CMK (cell line): ENCODE measurements at regions not wholly inside any gene's neighbourhood (a gene's known extent, or its start where the extent isn't known, plus 50 kb on each side); places are given as distances from the start of the nearest gene placed in this dataset.

Experiments
- DNase-seq: peaks from one replicate; pipeline ENCODE4 v3.0.0-alpha.2; 2010; ENCODE audit warnings: low read depth

DNA sequence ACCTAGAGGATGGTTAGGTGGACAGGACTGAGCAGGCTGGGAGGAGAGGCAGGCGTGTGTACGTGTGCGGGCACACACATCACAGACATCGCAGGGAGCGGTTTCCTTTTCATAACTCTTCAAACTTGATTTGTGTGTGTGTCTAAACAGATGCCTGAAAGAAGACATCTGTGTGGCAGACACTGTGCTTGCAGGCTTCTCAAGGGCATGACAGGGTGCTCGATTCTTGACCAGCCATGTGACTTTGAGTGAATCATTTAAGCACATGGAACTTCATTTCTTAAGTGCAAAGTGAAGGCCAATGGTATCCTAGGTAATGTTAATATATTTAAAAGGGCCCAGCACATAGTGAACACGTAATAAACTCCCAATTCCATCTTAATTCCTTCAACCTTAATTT, 186.5 kb downstream of the SCP2D1 start:
- DNase-seq, result no peak

DNA sequence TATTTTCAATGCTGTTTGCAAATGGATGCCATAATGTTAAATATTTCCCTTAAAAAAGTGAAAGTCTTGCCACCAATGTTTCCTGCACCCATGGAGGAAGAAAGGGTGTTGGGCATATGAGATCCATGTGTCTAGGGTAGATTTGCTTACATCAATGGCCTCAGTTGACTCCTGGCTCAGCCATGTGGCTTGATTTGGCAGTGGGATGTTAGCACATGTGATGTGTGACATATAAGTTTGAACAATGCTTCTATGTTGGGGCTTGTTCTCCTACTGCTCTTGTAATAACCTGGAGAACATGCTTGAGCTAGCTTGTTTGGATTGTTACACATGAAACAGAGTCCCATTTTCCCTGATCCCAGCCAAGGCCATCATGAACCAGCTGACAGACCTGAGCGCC, 187.6 kb downstream of the SCP2D1 start:
- no peak for DNase-seq

DNA sequence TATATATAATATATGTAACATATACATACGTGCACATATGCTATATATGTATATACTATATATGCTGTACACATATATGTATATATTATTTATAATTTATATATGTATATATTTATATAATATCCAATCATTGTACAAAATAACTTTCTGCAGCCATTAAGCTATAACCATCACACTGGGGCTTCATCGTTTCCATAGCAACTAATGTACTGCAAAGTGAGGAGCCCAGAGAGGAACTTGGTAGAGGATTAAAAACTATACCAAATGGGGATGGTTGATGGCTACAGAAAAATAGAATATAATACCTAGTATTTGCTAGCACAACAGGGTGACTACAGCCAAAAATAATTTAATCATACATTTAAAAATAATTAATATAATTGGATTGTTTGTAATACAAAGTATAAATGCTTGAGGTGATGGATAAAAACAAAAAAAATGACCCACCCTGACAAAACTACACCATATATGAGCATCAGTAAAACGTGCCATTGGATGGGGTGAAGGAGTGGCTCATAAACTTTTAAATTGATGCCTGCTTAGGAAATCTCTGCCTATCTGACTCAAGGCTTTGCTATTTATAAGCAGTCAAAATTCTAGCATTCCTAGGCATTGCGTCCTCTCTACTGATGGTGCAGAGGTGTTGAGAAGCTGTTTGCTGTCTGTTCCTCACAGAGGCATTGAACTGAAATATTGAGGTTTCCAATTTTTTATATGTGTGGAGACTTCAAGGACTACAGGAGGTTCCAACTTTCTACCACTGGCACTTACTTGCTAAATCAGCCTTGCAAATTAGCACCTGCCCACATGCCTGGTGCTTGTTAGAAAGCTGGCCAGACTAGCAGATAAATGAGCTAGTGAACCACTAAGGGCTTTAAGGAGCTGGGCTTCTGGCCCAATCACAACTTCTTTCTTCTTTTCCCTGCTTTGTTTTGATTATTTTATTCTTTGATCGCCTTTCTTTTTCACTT, 190.1 kb downstream of the SCP2D1 start:
- no peak for DNase-seq

DNA sequence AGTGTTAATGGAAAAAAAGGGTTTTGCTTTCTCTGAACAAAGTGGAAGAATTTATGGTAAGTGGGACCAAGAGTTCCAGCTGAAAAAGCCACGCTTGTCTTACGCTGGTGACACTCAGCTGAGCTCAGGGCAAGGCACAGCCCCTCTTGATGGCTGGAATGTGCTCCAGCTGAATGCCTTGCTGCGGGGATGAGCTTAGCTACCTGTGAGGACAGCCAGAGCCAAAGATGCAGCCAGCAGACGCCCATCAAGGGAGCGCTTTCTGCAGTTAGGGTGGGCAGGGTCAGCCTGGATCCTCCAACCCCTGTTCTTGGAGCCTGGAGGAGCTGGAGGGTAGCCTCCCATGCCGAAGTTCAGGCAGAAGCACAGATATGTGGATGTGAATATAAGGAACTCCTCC, 191.4 kb downstream of the SCP2D1 start:
- no peak for DNase-seq

DNA sequence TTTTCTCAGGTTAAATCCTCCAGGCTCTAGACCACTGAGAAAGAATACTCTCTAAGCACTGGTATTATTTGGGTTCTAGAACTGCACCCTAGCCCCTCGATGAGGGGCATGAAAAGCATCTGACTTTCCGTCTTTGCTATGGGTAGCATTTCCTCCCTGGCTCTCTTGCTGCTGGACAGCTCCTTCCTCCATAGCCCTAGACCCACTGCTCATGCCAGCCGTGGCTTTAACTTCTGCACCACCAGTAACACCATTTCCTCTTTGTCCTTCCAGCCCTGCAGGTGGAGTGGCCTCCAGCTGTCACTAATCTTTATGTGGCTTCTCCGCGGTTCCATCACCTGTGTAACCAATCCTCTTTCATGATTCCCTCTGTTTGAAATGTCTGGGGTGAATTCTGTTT, 194.9 kb downstream of the SCP2D1 start:
- DNase-seq, result no peak

DNA sequence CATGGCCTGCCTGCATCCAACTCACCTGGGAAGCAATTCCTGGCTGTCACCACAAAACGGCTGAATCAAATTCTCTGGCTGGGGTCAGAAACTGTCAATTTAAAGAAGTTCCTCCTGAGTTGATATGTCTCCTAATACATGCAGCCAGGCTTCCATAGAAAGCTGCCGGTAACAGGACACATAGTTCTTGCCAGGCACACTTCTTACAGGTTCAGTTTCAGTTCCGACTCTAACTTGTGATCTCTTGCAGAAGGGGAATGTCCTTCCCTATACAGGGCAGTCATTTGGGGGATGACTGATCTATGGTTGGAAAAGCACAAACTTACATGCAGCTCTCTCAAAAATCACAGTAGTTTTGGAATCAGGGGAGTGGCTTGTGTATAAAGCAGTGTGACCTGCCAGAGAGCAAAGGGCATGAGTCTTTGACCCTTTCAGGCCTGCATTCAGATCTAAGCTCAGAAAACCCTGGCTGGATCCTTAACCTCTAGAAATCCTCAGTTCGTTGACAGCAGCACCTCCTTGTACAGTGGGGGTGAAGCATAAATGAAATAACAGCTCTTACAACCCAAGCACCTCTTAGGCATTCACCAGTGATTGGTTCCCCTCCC, 195.6 kb downstream of the SCP2D1 start:
- no peak for DNase-seq

DNA sequence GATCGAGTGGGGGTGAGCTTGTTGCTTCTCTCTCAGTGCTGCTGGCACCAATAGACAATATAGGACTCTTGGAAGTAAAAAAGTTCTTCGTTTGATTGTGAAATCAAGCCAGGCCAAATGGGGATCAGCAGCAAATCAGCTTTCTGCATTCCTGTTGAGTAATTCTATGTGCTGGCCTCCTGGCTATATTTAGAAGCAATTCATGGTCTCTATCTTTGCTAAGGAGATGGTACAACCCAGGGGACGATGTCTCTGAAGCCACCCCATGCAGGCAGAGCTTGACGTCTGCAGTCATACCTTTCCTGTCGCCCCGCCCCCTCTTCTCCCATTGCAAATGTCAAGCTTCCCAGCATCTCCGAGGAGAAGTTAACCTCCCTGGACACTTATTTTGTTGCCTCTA, 199.1 kb downstream of the SCP2D1 start:
- DNase-seq, result no peak

DNA sequence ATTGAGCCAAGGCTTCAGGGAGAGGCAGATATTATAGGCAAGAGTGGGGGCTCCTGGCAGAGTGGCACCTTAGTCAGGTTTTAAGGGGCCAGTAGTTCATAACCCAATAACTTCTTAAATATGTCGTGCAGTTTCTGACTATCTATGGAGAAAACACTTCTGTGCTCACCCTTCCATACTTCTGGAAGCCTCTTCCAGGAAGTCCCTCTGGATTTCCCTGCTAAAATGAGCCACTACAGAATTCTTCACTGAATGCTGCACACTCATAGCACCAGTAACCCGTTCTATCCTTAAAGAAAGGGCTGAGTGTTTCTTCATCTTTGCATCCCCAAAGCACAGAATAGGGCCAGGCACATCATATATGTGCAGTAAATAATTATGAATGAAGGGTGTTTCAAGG, 198.5 kb upstream of the SLC24A3 start:
- no peak for DNase-seq

DNA sequence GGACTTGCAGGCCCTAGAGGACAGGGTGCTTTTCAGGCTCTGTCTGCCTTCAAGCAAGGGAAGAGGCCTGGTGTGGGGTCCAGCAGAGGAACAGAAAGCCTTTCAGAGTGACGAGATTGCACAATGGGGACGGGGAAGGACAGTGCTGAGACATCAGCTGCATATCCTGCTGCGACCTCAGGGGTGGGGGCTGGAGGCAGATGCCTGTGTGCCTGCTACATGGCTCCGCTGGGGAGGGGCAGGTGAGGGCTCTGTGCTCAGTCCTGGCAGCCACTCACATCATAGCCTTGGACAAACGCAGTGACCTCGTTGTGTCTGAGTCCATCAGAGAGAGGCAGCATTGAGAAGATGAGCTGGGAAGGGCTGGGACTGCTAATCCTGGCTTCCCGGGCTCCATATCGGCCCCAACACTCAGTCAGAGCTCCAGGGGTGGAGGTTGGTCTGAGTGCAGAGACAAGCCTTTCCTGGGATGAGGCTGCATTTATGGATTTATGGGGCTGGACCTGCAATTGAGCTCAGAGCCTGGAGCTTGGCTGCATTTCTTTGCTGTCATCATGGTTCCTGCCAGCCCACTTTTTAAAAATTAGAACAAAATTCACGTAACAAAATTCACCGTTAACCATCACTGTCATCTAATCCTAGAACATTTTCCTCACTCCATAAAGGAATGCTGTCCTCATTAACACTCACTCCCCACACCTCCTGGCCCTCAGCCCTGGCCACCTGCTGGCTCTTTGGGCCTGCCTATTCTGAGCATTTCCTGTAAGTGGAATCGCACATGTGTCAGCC, 196.9 kb upstream of the SLC24A3 start:
- DNase-seq, result no peak

DNA sequence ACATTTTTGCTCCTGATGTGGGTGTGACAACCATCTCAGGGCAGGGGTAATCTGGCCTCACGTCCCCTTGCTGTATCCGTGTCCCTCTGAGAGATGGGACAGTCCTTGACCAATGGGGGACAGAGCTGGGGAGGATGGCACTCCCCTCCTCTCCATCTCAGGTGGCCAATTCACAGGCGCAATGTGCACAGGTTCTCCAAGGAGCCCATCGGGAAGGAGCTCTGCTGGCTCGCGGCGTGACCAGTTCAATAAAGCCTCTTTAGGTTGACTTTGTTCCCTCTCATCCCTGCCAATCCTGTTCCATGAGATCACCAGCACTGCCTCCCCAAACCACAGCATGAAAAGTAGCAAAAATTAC, 196.3 kb upstream of the SLC24A3 start:
- no peak for DNase-seq

DNA sequence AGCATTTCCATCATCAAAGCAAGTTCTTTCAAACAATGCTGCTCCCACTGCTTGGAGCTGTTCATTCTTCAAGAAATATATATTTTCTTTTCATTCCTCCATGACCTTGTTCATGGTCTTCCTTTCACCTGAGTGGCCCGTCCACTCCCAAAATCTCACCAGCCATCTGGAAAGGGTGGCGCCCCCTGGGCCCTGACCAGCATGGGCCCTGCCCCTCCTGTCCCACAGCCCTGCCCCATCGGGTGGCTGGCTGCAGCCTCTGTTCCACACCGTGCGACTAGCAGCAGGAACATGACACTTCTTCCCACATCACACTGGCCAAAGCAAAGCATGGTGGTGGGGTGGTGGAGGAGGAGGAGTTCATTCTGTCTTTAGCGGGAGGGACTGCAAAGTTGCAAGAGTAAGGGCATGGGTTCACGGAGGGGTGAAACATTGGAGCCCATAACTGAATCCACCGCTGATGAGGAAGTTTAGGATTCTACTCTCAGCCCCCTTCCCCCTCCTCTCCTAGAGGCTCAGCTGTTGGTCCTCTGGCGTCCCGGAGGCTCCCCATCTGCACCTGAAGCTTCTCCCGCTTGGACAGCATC, 195.2 kb upstream of the SLC24A3 start:
- no peak for DNase-seq

DNA sequence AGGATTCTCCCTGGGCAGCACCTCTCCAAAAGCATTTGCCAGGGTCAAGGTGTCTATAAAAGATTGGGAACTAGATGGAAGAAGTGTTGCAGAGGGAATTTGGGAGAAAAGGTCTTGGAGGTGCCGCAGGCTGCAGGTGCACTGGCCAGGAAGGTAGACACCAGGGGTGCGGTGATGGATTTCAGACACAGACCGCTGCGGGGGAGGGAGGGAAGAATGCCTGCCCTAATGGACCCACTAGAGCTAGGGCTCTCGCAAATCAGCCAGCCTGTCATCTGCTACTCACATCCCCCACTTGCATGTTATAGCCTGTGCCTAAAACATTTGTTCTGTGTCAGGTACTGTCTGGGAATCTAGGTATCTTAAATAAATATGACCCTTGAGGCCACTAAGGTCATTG, 193.6 kb upstream of the SLC24A3 start:
- DNase-seq, result no peak

DNA sequence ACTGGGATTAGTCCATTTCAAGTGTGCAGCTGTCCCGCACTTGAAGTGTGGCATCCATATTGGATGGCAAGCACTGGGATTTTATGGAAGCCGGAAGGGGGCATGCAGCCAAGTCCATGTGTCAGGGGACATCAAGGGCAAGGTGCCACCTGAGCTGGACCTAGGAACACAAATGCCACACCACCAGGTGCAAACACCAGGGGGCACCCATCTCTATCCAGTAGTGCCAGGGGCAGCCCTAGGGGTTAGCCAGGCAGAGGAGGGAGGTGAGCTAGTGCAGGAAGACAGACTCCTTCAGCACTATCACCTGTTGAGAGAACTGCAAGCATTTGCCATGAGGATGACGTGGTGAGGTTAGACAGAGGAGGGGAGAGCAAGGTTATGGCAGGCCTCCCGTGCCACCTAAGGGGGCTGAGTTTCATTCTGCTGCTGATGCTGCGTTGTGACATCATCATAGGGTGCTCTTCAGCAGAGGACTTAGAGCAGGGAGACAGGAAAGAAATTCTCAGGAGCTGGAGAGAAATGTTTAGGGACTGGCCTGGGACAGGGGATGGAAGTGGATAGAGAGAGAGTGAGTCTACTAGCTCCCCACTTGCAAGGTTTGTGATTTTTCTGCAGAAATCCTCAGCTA, 192.6 kb upstream of the SLC24A3 start:
- DNase-seq, result no peak

DNA sequence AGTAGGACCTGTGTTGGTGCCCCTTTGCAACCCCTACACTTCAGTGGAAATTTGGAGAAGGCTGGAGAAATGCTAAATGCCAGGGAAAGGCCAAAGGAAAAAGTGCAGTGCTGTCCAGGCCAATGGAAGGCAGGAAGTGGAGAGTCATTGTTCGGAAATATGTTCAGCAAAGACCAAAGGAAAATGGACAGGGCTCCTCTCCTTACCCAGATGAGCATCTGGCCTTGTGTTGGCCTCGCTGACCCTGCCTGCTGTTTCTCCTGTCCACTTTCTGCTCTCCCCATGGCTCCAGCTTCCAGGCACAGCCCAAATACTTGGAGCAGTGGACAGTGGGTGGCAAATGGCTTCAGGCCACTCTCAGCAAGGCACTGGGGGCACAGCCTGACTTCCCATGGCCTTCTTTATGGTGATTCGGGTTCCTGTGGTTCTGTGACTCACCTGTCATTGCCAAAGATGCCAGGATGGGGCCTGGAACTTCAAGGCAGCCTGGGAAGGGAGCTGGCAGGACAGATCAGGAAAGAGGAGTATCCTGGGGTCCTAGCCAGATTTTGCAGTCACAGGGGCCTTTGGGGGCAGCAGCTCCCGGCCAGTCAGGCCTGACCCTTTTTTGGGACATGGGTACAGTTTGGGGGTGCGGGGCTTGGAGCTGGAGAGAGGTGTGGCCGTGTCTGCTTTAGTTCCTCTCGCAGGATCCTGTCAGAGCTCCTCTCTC, 190.9 kb upstream of the SLC24A3 start:
- DNase-seq, result no peak

DNA sequence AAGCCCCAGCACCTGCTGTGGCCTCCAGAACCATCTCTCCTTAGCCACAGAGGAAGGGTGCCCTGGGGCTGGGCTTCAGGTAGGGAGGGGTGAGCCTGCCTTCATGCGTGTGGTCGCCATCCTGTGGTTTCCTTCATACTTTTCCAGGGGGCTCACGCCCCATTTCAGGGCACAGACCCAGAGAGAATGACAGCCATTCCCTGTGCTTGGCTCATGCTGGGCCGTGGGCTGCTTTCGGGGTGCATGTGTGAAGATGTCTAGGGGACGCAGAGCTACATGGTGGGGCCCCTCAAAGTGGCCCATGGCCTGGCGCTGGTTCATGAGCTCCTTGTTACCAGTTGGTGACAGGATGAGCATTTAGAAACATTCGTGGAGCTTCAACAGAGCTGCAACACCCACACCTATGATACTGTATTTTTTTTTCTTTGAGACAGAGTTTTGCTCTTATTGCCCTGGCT, 190.3 kb upstream of the SLC24A3 start:
- DNase-seq, result no peak

DNA sequence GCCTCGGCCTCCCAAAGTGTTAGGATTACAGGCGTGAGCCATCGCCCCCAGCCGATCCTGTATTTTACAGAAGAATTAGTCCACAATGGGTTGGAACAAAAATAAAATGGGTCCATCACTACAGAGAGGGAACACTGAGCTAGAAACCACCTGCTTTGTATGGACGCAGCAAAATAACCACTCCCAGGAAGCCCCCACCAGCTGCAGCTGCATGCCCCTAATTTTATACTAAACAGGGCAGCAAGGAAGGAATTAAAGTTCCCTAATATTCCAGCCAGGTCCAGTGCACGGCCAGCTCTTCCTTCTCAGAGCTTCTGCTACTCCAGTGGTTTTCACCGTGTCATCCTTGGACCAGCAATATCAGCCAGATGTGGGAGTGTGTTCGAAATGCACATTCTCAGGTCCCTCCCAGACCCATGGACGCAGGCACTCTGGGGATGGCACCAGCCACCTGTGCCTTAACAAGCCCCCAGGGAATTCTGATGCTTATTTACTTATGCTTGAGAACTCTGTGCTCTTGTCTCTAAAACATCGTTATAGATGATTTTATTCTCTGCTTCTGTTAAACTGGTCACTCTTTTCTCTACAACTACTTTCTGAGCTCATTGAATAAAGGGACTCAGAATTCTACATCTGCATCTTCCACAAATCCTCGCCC, 189.5 kb upstream of the SLC24A3 start:
- no peak for DNase-seq

DNA sequence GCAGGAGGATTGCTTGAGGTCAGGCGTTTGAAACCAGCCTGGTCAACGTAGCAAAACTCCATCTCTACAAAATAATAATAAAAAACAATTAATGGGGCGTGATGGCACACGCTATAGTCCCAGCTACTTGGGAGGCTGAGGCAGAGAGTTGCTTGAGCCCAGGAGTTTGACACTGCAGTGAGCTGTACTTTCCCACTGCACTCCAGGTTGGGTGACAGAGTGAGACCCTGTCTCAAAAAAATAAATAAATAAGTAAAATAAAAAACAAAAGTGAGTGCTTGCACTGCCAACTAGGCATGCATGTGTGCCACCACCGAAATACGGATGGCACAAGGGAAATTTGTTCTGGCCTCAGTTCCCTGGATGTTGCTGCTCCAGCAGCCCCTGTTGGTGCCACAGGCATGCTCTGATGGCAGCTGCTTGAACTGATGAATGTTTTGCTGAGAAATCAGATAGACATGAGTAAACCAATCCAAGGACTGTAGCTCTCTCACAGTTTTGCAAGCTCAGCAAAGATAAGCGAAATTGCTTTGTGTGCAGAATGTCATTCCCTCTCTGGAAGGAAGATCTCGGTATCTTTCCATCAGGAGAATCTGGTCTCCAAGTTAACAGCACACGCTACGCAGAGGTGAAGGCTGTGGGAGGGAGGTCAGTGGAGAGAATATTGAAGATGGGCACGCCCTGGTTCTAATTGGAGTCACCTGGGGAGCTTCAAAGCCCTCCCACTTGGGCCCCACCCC, 188.0 kb upstream of the SLC24A3 start:
- no peak for DNase-seq

DNA sequence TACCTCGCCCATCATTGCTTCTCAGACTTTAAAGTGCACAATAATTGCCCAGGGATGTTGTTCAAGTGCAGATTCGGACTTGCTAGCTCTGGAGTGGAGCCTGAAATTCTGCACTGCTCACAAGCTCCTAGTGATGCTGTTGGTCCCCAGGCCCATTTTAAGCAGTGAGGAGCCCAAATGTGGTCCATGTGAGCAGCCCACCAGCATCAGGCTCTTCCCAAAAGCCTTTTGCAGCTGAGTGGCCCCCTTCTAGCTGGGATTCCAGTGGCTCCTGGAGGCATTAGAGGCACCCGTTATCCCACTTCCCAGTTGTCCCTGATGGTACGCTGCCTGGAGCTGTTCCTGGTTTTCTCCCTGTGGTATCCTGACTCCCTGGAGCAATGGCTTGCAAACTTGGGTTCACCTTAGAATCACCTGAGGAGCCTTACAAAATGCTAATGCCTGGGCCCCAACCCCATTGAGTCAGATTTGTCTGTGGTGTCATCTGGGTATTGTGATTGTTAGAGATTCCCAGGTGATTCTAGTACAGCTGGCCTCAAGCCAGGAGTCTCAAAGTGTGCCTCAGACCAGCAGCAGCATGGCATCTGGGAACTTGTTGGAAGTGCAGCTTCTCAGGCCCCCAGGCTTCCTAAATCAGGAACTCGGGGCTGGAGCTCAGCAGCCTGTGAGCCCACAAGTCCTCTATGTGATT, 186.9 kb upstream of the SLC24A3 start:
- no peak for DNase-seq

DNA sequence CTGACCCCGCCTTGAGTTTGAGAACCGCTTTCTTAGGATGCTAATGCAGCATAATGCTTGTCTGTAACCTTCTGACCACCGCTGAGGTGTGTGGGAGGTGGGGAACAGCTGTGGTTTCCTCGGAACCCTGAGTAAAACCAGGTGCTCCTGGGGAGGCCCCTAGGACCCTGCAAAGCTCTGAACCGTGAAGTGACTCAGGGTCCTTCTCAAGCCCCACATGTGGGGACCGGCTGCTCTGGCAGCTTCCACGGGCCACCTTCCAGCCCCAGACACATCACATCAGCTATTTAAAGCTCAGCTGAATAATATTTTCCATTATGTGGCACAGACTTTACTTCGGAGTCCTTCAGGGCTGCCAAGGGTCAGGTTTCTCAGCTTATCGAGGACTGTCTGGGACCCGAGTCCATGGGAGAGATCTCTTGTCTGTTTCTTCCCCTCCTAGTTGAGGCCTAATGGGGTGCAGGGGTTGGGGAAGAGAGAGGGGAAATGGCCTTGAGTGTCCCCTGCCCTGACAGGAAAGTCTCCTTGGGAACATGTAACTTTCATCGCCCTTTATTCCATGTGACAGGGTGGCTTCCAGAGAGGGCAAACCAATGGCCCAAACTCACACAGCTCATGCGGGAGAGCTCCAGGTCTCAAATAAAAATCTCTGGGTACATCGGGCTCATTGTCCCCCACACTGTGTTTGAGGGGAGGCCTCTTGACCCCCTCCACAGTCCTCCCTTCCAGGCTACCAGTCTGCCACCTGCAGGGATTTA, 186.1 kb upstream of the SLC24A3 start:
- no peak for DNase-seq
